ENCODE measurements at regions not wholly inside any gene's neighbourhood (a gene's known extent, or its start where the extent isn't known, plus 50 kb on each side); places are given as distances from the start of the nearest gene placed in this dataset.
A peak's percentile ranks its signal among the peaks of the same experiment; 100 is the strongest.
"Not testable (repeated sequence)": the region's sequence is repeated elsewhere in the genome, so short reads cannot be mapped to it uniquely, and the experiment has no call there.

- DNase-seq (ENCODE audit: low read depth, low spot score): peak; percentile 50
These were observed 179.9 kb upstream of the CXCL12 start for GRCh38 chr10:44564790-44565189.

- no peak for DNase-seq (ENCODE audit: low read depth, low spot score)
These were observed 181.9 kb upstream of the CXCL12 start for GRCh38 chr10:44566786-44567185.

DNA sequence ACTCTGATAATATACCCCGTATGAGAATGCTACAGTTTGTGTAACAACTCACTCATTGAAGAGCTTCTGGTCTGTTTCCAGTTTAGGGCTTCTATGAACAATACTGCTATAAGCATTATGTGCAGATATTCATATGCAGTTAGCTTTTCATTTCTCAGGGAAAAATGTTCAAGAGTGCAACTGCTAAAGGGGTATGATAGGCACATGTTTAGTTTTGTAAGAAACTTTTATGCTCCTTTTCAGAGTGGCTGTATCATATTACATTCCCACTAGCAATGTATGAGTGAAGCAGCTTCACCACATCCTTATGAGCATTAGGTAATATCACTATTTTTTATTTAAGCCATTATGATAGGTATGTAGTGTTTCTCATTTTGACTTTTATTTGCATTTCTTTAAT lies 182.6 kb upstream of the CXCL12 start:
- no peak for DNase-seq (ENCODE audit: low read depth, low spot score)

- no peak for DNase-seq (ENCODE audit: low read depth, low spot score)
These were observed 184.5 kb upstream of the CXCL12 start for GRCh38 chr10:44569193-44570091.

- DNase-seq (ENCODE audit: low read depth, low spot score): no peak
These were observed 186.8 kb upstream of the CXCL12 start for GRCh38 chr10:44571701-44572100.

GRCh38 chr10:44572146-44572545 lies 187.2 kb upstream of the CXCL12 start:
- peak; percentile 8 for DNase-seq (ENCODE audit: low read depth, low spot score)

GRCh38 chr10:44573821-44574220 lies 188.9 kb upstream of the CXCL12 start:
- DNase-seq (ENCODE audit: low read depth, low spot score): no peak

DNA sequence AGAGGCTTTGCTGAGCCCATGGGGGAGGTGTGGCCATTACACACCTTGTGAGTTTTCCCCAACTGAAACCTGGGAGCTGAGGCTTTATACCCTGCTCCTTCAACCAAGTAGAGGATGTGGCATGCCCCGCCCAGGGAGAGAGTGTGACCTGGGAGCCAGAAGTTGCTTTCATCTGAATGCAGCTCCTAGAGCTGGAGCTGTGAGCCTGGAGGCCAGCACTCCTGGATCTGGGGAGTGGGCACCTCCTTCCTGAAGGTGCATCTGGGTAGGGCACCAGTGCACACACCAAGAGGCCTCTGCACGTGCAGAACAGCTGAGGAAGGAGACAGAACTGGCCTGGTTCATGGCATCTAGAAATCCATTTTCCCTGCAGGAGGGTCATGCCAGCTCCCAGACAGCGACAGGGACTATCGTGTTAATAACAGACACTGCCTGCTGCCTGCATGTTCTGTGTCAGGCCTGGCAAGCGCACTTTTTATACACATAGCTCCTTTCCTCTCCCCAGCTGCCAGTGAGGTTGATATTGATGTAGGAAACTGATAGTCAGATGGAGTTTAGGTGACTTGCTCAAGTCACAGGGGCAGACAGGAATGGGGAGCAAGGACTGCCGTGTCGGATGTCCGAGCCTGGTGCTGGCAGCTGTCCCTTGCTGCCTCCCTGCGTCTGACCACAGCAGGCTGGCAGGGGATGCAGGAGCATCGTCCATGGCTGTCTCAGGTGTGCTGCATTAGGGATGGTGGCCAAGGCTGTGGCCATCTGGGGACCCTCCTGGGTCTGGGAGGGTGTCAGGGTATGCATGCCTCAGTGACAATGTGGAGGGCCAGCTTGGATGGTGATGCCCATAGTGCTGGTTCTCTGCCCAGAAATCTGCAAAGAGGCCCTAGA lies 189.9 kb upstream of the CXCL12 start:
- no peak for DNase-seq (ENCODE audit: low read depth, low spot score)

DNA sequence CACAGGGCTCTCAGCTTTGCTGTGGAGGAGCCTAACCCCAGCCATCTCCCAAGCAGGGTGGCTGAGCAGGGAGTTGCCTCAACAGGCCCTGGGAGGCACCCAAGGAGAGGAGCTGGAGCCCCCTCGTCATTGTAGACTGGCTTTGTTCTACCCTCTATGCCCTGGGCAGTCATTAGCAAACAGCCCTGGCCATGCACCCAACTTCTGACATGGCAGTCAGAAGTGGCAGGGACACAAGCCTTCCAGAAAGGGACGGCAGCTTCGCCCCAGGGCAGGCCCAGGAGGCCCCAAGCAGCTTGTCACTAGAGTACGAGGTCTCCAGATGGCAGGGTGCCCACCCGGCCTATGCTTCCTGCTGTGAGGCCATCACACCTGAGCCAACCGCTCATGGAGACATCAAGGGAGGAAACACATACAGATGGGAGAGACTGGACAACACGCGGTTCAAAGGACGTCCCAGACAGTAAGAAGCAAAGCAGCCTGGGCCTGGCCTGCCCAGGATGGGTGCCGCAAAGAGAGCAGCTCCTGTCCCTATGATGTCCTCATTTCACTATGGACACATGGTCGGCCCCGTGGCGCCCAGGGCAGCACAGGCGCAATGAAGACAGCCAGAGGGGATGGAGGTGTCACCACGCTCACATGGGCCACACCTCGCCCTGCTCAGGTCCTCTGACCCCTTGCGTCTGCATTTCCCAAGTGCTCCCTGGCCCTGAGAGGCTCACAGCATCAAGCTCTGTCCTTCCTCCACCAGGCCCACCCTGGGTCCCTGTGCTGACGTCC lies 190.9 kb upstream of the CXCL12 start:
- DNase-seq (ENCODE audit: low read depth, low spot score): no peak

DNA sequence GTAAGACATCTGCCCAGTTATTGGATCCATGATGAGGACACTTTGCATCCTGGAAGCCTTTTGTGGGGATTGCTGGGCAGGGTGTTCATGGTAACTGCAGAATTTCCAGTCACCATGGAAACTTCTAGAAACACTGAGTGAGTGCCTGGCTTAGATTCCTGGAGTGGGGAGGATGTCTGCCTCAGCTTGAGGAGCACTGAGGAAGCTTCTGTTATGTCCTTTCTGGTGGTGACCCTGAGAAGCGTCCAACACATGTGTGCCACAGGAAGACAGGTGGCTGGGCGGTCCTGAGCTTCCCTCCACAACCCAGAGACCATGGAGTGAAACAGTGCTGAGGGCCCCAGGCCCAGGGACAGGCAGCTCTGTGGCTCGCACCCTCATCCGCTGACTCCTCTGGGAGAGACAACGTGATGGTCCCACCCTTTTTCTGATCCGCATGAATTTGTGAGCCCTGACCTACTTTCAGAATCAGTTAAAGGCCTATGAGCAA lies 191.8 kb upstream of the CXCL12 start:
- no peak for DNase-seq (ENCODE audit: low read depth, low spot score)

DNA sequence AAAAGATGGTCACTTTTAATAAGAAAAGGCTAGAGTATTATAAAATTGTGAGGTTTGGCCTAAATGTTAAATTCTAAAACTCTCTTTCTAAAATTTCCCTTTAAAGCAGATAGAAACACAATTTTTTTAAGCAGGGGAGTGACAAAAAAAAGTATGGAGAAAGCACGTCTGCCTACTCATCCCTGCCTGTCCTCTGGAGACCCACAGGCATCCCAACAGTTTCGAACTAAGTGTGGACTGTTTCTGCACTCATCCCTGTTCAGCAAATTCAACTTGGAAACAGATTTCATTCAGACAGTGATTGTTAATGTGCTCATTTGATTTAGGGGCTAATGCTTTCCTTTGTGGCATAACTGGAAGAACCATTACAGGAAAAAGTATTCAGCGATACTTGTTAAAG lies 192.6 kb upstream of the CXCL12 start:
- no peak for DNase-seq (ENCODE audit: low read depth, low spot score)

DNA sequence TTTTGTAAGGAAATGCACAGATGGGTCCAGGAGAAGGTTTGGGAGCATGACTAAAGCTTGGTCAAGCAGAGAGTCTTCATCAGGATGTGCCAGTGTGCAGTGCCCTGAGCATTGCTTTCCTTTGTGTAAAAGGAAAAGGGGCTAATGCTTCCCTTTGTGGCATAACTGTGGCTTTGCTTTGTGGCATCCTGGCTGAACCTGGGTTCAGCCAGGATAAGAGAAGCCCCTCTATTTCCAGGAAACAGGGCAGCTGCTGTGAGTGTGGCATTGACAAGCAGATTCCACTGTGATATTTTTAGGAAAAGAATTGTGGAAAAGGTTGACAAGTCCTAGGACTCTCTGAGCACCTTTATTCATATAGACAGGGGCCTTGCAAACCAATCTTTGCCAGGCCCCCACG lies 193.4 kb upstream of the CXCL12 start:
- DNase-seq (ENCODE audit: low read depth, low spot score): no peak

- not testable (repeated sequence) for DNase-seq (ENCODE audit: low read depth, low spot score)
These were observed 194.1 kb upstream of the CXCL12 start for GRCh38 chr10:44578963-44579362.

DNA sequence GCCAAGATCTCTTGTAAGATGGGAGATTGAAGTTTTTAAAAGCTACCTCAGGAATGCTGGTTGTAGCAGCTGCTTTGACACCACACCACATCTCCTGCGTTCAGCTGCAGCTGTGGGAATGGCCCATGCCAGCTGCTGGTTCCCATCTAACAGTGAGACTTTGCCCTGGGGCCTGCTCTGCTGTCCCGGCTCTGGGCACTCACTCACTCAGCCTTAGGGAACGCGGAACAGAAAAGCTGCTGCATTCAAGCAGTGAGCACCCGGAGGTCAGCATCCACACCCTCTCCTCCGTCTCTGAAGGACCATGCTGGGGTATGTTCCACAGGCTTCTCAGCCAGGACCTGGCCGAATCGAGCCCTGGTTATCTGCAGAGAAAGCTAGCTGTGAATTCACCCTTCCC lies 197.1 kb upstream of the CXCL12 start:
- no peak for DNase-seq (ENCODE audit: low read depth, low spot score)

GRCh38 chr10:44587488-44588318 lies 202.8 kb upstream of the CXCL12 start:
- DNase-seq (ENCODE audit: low read depth, low spot score): no peak

DNA sequence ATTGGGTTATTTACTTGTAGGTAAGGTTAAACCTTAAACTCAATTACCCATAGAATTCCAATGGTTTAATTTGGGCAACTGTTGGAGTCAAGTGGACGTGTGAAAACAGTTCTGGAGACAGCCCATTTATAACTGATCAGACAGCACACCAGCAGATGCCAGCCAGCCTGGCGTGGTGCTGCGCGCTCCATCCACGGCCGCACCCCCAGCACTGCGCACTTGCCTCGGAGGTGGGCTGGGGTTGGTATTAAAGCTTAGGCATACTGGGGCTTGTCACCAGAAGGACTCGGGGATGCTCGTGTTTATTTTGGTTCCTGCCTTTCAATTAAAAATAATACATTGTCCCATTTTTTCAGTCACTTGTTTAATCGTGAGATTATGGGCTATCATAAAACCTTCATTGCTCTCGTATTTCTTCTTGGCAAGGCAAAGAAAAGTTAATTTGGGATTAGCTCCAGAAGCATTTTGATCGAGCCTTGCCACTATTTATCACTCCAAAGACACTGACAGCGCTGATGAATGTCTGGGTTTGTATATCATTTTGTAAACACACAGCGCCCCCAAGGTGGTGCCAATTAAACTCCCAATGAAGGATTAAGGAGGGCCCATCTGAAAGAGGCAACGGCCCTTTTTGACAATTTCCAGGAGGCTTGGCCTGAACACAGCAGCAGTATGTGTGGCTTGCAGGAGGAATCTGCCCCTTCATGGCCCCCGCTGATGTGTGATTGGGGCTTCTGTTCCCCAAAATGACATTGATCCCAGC lies 204.5 kb upstream of the CXCL12 start:
- no peak for DNase-seq (ENCODE audit: low read depth, low spot score)

DNA sequence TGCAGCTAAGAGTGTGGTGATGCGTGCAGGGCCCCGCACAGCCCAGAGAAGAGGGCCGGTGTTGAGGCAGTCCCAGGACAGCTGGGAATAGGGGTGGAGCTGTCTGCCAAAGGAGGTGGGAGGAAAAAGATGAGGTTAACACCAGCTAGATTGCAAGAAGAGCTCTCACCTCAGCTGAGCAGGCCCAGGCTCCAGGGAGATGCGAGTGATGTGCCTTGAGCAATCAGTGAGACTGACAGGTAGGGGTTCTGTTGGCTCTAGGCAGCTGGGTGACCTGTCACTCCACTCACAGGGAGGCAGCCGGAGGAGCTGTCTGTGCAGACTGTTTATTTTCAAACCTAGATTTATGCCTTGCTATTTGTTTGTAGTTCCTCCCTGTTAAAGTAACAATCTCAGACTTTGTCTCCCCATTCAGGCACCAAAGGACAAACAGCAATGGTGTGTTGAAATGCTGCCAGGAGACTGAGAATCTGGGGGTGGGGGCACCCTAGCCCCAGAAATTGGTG lies 205.1 kb upstream of the CXCL12 start:
- DNase-seq (ENCODE audit: low read depth, low spot score): peak; percentile 16

DNA sequence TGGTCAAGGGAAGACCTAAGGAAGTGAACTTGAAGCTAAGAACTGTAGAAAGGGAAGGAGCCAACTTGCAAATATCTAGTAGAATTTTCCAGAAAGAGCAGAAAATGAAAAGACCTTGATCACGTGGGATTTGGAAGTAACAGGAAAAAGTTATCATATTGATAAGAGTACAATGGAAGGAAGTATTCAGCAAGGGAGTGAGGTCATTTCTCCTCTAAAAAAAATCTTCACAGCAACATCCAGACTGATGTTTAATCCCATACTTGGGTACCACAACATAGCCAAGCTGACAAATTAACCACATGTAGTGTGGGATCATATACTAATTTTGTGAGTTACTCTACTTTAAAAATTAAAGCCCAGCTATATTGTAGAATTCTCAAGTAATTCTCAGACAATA lies 207.0 kb upstream of the CXCL12 start:
- DNase-seq (ENCODE audit: low read depth, low spot score): no peak

DNA sequence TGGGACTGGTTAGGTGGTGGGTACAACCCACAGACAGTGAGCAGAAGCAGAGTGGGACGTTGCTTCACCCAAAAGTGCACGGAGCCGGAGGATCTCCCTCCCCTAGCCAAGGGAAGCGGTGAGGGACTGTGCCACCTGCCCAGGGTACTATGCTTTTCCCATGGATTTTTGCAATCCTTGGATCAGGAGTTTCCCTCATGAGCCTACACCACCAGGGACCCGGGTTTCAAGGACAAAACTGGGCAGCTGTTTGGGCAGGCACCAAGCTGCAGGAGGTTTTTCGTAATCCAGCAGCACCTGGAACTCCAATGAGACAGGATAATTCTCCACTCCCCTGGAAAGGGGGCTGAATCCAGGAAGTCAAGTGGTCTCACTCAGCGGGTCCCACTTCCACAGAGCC lies 209.1 kb upstream of the CXCL12 start:
- DNase-seq (ENCODE audit: low read depth, low spot score): no peak

DNA sequence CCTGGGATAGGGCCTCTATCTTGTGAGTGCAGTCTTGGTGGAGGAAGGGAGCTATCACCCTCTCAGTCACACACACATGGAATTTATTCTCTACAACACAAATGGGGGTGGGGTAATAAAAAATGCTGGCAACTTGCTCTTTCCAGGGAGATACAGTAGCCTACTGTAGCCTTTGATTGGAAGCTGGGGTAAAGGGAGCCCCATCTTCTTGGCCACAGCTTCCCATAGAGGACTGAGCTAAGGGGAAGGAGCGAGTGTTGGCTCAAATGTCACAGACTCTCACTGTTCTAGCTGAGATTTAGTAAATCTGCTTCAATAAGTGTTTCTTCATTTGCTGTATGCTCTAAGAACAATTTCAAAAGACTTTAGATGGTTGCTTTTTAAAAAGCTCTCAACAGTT lies 222.2 kb upstream of the CXCL12 start:
- DNase-seq (ENCODE audit: low read depth, low spot score): no peak

Data from ELF-1 (cell line).